Activated CD8-positive, alpha-beta T cell treated with anti-CD3 and anti-CD28 coated beads for 36 hours (primary cell): ENCODE measurements at regions not wholly inside any gene's neighbourhood (a gene's known extent, or its start where the extent isn't known, plus 50 kb on each side); places are given as distances from the start of the nearest gene placed in this dataset.

Experiments
- ATAC-seq: fragments of 200-7000 bp; cut with Tn5 transposase; one replicate; pipeline ENCODE4 v1.10.0; 2021; ENCODE audit warnings: mild to moderate bottlenecking, moderate library complexity
- CTCF ChIA-PET: fragments of 350-600 bp; sonication (Branson Sonifier 250); formaldehyde crosslinking; loops from one replicate; lab custom pipeline; 2021; ENCODE audit warnings: antibody characterized with exemption; lab: Charles Lee
- POLR2A ChIA-PET: fragments of 350-600 bp; sonication (Branson Sonifier 250); formaldehyde crosslinking; loops from one replicate; lab custom pipeline; 2021; ENCODE audit warnings: antibody characterized with exemption; lab: Charles Lee
- DNase-seq: peaks from one replicate; pipeline ENCODE4 v3.0.0-alpha.2; 2020
- H3K27ac Mint-ChIP-seq: one replicate; pipeline ENCODE4 v1.8.0; 2021; ENCODE audit warnings: mild to moderate bottlenecking, mixed read lengths
- H3K27me3 Mint-ChIP-seq: one replicate; pipeline ENCODE4 v1.8.0; 2021; ENCODE audit warnings: mixed read lengths
- H3K36me3 Mint-ChIP-seq: one replicate; pipeline ENCODE4 v1.8.0; 2021; ENCODE audit warnings: low read depth, mixed read lengths
- H3K4me1 Mint-ChIP-seq: one replicate; pipeline ENCODE4 v1.8.0; 2021; ENCODE audit warnings: low read depth, mixed read lengths
- H3K4me3 Mint-ChIP-seq: one replicate; pipeline ENCODE4 v1.8.0; 2021; ENCODE audit warnings: mild to moderate bottlenecking, moderate library complexity, mixed read lengths
- H3K9me3 Mint-ChIP-seq: one replicate; pipeline ENCODE4 v1.8.0; 2021; ENCODE audit warnings: mixed read lengths
- CTCF ChIP-seq: fragments of 200-600 bp; IDR thresholded peaks from one replicate; pipeline ENCODE4 v1.8.0; 2022; ENCODE audit warnings: antibody characterized with exemption, mild to moderate bottlenecking
- intact Hi-C: fragments of 100-400 bp; cut with micrococcal nuclease; formaldehyde crosslinking; loops from one replicate; pipeline ENCODE4 v1.10.0; 2022

GRCh38 chr5:68475476-68475983, 260.0 kb downstream of the PIK3R1 start:
- DNase-seq (no peak), ATAC-seq (no peak)
- no peak for TF ChIP-seq CTCF
- intact Hi-C loops = no loop called here
- H3K9me3 Mint-ChIP-seq = no peaks in the 10 kb centered on the region
- H3K36me3 Mint-ChIP-seq = no peaks in the 10 kb centered on the region
- H3K27ac Mint-ChIP-seq = no peak overlapping the region
- CTCF ChIA-PET = no interaction called here
- no peak overlapping the region for H3K4me3 Mint-ChIP-seq
- H3K4me1 Mint-ChIP-seq = no peaks in the 10 kb centered on the region
- POLR2A ChIA-PET = no interaction called here
- H3K27me3 Mint-ChIP-seq = peaks cover 2% of the 10 kb centered on the region

GRCh38 chr5:68476854-68477253, 261.3 kb downstream of the PIK3R1 start:
- POLR2A ChIA-PET = interaction anchor here (0.8 kb wide), 1 partner anchor 115 kb away, joined by 3 read pairs; no protein-coding TSS in a partner anchor
- Mint-ChIP-seq H3K4me1 (no peaks in the 10 kb centered on the region), H3K36me3 (no peaks in the 10 kb centered on the region), H3K9me3 (no peaks in the 10 kb centered on the region), H3K27ac (no peak overlapping the region), H3K4me3 (no peak overlapping the region), H3K27me3 (no peaks in the 10 kb centered on the region)
- no peak for DNase-seq
- CTCF ChIA-PET = no interaction called here
- no peak for TF ChIP-seq CTCF
- ATAC-seq = no peak
- intact Hi-C loops = no loop called here

- no peak for TF ChIP-seq CTCF
- ChIA-PET CTCF (interaction anchor here (1.1 kb wide), 1 partner anchor 192 kb away, joined by 3 read pairs; no protein-coding TSS in a partner anchor), POLR2A (no interaction called here)
- Mint-ChIP-seq H3K9me3 (no peaks in the 10 kb centered on the region), H3K4me1 (no peaks in the 10 kb centered on the region), H3K27ac (no peak overlapping the region), H3K36me3 (no peaks in the 10 kb centered on the region), H3K4me3 (no peak overlapping the region), H3K27me3 (no peaks in the 10 kb centered on the region)
- no peak for DNase-seq
- intact Hi-C loops = no loop called here
- ATAC-seq = no peak
Measured at GRCh38 chr5:68478301-68479095, 262.9 kb downstream of the PIK3R1 start.

GRCh38 chr5:68479524-68479923, 264.0 kb downstream of the PIK3R1 start:
- Mint-ChIP-seq H3K4me3 (no peak overlapping the region), H3K9me3 (no peaks in the 10 kb centered on the region), H3K4me1 (no peaks in the 10 kb centered on the region), H3K36me3 (no peaks in the 10 kb centered on the region), H3K27me3 (no peaks in the 10 kb centered on the region), H3K27ac (no peak overlapping the region)
- intact Hi-C loops = no loop called here
- POLR2A ChIA-PET = no interaction called here
- CTCF ChIA-PET = interaction anchor here (1.6 kb wide), 1 partner anchor 193 kb away, joined by 4 read pairs; no protein-coding TSS in a partner anchor
- DNase-seq = no peak
- no peak for TF ChIP-seq CTCF
- ATAC-seq = no peak

- peaks cover 3% of the 10 kb centered on the region for H3K27me3 Mint-ChIP-seq
- H3K9me3 Mint-ChIP-seq = no peaks in the 10 kb centered on the region
- CTCF ChIA-PET = interaction anchor here (1.4 to 1.6 kb wide), 2 partner anchors 194 to 267 kb away, joined by 3 to 4 read pairs; no protein-coding TSS in a partner anchor
- H3K4me1 Mint-ChIP-seq = no peaks in the 10 kb centered on the region
- POLR2A ChIA-PET = no interaction called here
- no peak overlapping the region for H3K27ac Mint-ChIP-seq
- H3K36me3 Mint-ChIP-seq = no peaks in the 10 kb centered on the region
- no peak overlapping the region for H3K4me3 Mint-ChIP-seq
- no peak for ATAC-seq
- DNase-seq = no peak
- intact Hi-C loops = no loop called here
- TF ChIP-seq CTCF = no peak
Measured at GRCh38 chr5:68480335-68480940, 264.9 kb downstream of the PIK3R1 start.
